Upper lobe of right lung (tissue), 1 donor: ENCODE measurements at regions not wholly inside any gene's neighbourhood (a gene's known extent, or its start where the extent isn't known, plus 50 kb on each side); places are given as distances from the start of the nearest gene placed in this dataset.

Experiments used
- ATAC-seq: fragments of 200-7000 bp; cut with Tn5 transposase; one replicate; pipeline ENCODE4 v1.9.1; 2020; ENCODE audit warnings: mild to moderate bottlenecking, moderate library complexity
- DNase-seq: peaks from one replicate; pipeline ENCODE4 v3.0.0-alpha.2; 2020
- H3K27ac ChIP-seq: fragments of 200-600 bp; one replicate; pipeline ENCODE4 v1.8.0; 2022
- H3K27me3 ChIP-seq: fragments of 200-600 bp; one replicate; pipeline ENCODE4 v1.8.0; 2022; ENCODE audit warnings: mild to moderate bottlenecking
- H3K36me3 ChIP-seq: fragments of 200-600 bp; one replicate; pipeline ENCODE4 v1.8.0; 2022
- H3K4me1 ChIP-seq: fragments of 200-600 bp; one replicate; pipeline ENCODE4 v1.8.0; 2022
- H3K4me3 ChIP-seq: fragments of 200-600 bp; one replicate; pipeline ENCODE4 v1.8.0; 2022; ENCODE audit warnings: mild to moderate bottlenecking
- H3K9me3 ChIP-seq: fragments of 200-600 bp; one replicate; pipeline ENCODE4 v1.8.0; 2022
- CTCF ChIP-seq: fragments of 200-600 bp; IDR thresholded peaks from one replicate; pipeline ENCODE4 v1.8.0; 2022; ENCODE audit warnings: antibody characterized with exemption
- intact Hi-C: fragments of 100-400 bp; cut with DNase I; formaldehyde crosslinking; loops from one replicate; pipeline ENCODE4 v1.11.0; 2022
- donor health status: DM: no; HTN: yes; CAD: no; lungs with severe emphysema.

DNA sequence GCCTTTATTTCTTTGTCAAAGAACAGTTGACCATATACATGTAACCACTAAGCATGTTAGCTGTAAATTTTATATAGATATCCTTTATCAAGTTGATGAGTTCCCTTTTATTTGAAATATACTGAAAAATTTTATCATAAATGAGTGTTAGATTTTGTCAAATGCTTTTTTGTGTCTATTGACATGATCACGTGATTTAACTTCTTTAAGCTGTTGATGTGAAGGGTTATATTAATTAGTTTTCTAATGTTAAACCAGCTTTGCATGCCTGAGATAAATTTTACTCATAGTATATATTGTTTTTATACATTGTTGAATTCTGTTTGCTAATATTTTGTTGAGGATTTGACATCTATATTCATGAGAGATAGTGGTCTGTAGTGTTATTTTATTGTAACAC is 241.9 kb upstream of the CDH20 start:
- intact Hi-C loops = no loop called here
- ATAC-seq (no peak), DNase-seq (no peak)
- Histone ChIP-seq H3K36me3 (no peaks in the 10 kb centered on the region), H3K9me3 (no peaks in the 10 kb centered on the region), H3K27me3 (no peaks in the 10 kb centered on the region), H3K4me1 (no peaks in the 10 kb centered on the region), H3K27ac (no peak overlapping the region), H3K4me3 (no peak overlapping the region)
- TF ChIP-seq CTCF = no peak

- H3K9me3 ChIP-seq = no peaks in the 10 kb centered on the region
- H3K36me3 ChIP-seq = no peaks in the 10 kb centered on the region
- no peaks in the 10 kb centered on the region for H3K4me1 ChIP-seq
- H3K27ac ChIP-seq = no peak overlapping the region
- DNase-seq = no peak
- no peak overlapping the region for H3K4me3 ChIP-seq
- no peak for TF ChIP-seq CTCF
- no peaks in the 10 kb centered on the region for H3K27me3 ChIP-seq
- intact Hi-C loops = no loop called here
- ATAC-seq = no peak
Observed at GRCh38 chr18:61093965-61094364, 239.3 kb upstream of the CDH20 start.

DNA sequence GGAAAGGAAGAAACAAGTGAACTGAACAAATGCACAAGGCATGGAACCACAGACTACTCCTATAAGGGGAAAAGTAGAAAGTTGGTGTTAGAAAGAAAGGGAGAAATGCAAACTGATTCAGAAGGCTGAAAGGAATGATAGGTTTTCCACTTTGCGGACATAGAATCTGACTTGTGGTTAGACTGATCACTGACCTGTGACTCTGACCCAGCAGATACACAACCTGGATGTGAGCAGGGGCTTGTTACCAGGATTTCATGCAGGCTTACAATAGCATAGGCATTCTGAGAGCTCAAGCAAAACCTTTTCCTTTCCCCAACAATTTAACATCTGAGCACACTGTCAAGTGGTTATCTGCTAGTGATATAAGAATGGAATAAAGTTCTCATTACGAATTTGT is 237.0 kb upstream of the CDH20 start:
- Histone ChIP-seq H3K4me3 (no peak overlapping the region), H3K27me3 (no peaks in the 10 kb centered on the region), H3K4me1 (no peaks in the 10 kb centered on the region), H3K36me3 (no peaks in the 10 kb centered on the region), H3K9me3 (no peaks in the 10 kb centered on the region), H3K27ac (no peak overlapping the region)
- DNase-seq (no peak), ATAC-seq (no peak)
- intact Hi-C loops = no loop called here
- no peak for TF ChIP-seq CTCF

DNA sequence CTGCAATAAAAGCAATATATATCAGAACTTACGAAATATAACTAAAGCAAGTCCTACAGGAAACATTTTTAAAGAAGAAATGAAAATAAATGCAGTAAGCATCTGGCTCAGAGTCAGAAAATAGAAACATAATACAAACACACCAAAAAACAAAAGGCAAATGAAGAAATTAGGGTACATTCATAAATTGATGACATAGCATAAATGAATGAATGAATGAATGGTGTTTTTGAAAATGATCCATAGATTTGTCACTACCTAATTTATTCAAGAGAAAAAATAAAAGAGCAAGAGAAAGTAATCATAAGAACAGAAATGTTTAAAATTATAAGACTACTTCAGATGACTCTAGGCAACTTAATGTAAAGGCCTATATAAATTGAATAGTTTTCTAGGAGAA is 226.1 kb upstream of the CDH20 start:
- no peak for TF ChIP-seq CTCF
- Histone ChIP-seq H3K9me3 (no peaks in the 10 kb centered on the region), H3K4me1 (no peaks in the 10 kb centered on the region), H3K27me3 (no peaks in the 10 kb centered on the region), H3K4me3 (no peak overlapping the region), H3K27ac (no peak overlapping the region), H3K36me3 (no peaks in the 10 kb centered on the region)
- intact Hi-C loops = no loop called here
- ATAC-seq = no peak
- DNase-seq = no peak

- Histone ChIP-seq H3K27me3 (no peaks in the 10 kb centered on the region), H3K9me3 (no peaks in the 10 kb centered on the region), H3K27ac (no peak overlapping the region), H3K36me3 (no peaks in the 10 kb centered on the region), H3K4me3 (no peak overlapping the region), H3K4me1 (no peaks in the 10 kb centered on the region)
- no peak for TF ChIP-seq CTCF
- ATAC-seq (no peak), DNase-seq (no peak)
- intact Hi-C loops = no loop called here
Observed at GRCh38 chr18:61108706-61109105, 224.5 kb upstream of the CDH20 start.

DNA sequence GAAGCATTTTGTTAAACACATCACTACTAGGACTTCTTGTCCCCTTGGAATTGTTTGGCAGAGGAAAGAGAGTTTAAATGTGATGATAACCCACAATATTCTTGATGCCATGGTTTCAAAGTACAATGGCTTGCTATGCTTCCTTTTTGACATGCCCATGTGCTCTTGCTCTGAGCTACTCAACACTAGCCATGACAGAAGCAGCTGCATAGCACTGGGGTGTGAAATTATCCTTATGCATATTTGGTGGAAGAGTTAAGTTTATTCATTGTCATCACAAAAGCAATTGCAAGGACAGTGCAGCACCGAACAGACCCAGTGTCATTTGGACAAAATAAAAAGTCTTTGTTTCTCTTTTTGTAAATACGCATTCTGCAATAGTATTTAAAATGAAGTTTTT is 209.9 kb upstream of the CDH20 start:
- H3K36me3 ChIP-seq = no peaks in the 10 kb centered on the region
- no peak for TF ChIP-seq CTCF
- no peaks in the 10 kb centered on the region for H3K9me3 ChIP-seq
- no peaks in the 10 kb centered on the region for H3K4me1 ChIP-seq
- ATAC-seq (no peak), DNase-seq (no peak)
- H3K27me3 ChIP-seq = no peaks in the 10 kb centered on the region
- intact Hi-C loops = no loop called here
- no peak overlapping the region for H3K4me3 ChIP-seq
- H3K27ac ChIP-seq = no peak overlapping the region
